IMR-90 (cell line): ENCODE measurements at regions not wholly inside any gene's neighbourhood (a gene's known extent, or its start where the extent isn't known, plus 50 kb on each side); places are given as distances from the start of the nearest gene placed in this dataset.

Experiments used
- CEBPB ChIP-seq: IDR thresholded peaks from 2 replicates; pipeline ENCODE4 v1.6.1; 2012; ENCODE audit warnings: low read depth, low read length, improper control_type of control experiment
- CTCF ChIP-seq: conservative IDR thresholded peaks from 2 replicates; pipeline ENCODE4 v1.5.1; 2012; ENCODE audit warnings: mild to moderate bottlenecking, low read depth, low read length, improper control_type of control experiment
- POLR2A ChIP-seq: IDR thresholded peaks from 2 replicates; pipeline ENCODE4 v1.6.1; 2012; ENCODE audit warnings: mild to moderate bottlenecking, low read depth, low read length

- no peak for TF ChIP-seq CEBPB
- no peak for TF ChIP-seq CTCF
- no peak for TF ChIP-seq POLR2A
Observed at GRCh38 chr2:236360496-236360895, 96.3 kb upstream of the ASB18 start.
